NCI-H1436 (cell line): ENCODE measurements at regions not wholly inside any gene's neighbourhood (a gene's known extent, or its start where the extent isn't known, plus 50 kb on each side); places are given as distances from the start of the nearest gene placed in this dataset.

Experiments used
- DNase-seq: peaks from one replicate; lab custom pipeline; 2025; lab: John Stamatoyannopoulos, UW

DNA sequence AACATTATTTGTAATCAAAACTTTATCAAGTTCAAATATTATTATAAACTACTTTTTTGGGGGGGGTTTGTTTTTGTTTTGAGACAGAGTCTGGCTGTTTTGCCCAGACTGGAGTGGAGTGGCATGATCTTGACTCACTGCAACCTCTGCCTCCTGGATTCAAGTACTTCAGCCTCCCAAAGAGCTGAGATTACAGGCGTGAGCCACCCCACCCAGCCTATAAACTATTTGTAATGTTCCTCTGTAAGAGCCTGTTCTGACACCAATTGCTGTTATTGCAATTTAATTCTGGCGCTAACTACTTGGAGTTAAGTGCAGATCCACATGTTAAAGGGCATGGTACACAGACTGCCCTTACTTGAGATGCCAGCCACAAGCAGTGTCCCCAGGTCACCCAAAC is 478.1 kb upstream of the NRP1 start:
- DNase-seq: no peak

GRCh38 chr10:33810986-33811385 is 476.5 kb upstream of the NRP1 start:
- no peak for DNase-seq

- DNase-seq: no peak
These were observed 475.3 kb upstream of the NRP1 start for GRCh38 chr10:33809732-33810131.

DNA sequence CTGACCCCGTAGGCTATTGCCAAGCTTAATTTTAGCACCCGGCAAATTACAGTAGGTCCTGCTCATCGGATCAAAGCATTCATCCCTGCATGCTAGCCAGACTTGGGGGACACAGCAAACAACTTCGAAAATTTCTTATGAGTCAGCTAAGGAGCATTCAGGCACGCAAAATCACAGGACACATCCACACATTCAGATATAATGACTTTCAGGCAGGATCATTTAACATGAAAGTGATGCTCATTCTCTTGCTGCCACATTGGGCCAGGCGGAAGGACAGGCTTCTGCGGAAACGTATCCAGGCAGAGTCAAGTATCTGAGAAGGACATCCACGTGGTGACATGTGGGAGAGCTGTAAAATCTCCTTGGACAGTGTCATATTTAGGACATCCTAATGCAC is 474.0 kb upstream of the NRP1 start:
- no peak for DNase-seq

DNA sequence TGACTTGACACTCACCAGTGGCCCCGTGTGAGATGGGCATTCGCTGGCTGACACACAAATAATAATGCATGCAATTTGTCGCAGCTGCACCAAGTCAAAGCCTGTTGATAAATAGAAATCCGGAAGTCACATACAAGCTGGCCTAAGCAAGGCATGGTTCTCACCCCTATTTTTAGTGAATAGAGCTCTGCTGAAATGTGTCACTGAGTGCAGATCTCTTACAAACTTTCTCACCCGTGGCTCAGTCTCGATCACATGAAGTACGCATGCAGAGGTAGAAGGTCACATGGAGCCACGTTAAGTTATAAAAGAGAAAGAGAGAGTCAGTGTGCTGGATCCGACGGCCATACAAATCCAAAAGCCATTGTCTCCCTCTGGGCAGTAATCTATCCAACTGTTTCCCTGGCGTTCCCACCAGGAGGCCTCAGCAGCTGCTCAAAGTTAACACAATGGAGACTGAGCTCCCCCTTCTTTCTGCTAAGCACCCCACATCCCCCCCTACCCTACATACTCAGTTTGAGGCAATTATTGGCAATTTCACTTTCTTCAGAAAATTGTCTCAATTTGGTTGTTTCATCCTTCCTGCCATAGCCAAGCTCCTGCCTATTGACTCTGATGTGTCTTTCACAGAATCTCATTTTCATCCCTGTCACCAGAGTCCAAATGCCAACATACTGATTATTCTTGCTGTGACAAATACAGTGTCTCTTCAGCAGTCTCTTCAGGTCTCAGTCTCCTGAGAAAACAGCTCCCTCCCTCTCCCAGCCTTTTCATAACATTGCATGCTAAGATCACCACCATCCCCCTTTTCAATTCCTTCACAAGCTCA is 473.3 kb upstream of the NRP1 start:
- no peak for DNase-seq

DNA sequence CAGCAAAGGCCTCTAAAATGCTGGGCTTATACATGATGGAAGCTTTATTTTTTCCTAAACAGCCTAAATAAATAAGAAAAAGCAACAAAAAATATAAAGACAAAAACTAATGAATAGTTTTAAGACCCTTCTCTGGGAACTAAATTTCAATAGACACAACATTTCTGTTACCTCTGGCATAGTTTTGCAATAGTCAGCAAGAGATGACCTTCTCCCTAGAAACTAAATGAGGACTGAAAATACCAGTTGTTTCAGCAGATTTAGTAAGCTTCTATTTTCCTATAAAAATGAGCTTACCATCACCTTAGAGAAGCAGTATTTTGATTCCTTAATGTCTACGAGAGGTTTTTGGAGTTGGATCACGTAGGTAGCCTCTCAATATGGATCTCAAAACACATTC is 471.4 kb upstream of the NRP1 start:
- DNase-seq: no peak

DNA sequence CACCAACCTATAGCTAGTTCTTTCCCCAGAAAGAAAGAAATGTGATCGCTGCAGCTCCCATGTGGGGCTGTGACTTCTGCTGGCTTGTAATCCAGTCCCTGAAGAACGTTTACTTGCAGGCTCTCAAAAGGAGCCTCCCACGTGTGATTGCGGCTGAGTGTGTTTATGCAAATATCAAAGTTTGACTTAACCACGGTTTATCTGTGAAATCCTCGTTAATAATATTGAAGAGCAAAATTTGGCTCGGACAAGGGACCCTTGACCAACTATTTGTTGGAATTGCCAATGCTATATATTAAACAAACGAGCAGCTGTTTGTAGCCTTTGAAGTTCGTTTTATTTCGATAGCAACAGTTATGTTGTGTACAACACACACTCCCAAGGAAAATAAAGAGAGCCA is 470.1 kb upstream of the NRP1 start:
- no peak for DNase-seq

DNA sequence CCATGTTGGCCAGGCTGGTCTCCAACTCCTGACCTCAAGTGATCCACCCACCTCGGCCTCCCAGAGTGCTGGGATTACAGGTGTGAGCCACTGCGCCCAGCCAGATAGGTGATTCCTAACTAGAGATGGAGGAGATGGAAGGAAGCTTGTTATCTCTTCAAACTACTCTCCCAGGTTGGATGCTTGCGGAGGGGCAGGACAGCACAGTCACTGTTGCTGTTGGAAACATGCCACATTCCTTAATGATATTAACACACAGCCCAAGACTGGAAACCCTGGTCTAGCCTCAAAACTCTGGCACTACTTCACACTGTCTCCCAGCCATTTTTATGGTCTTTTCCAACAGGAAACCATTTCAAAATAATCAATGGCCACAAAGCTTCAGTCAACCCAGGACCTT is 468.8 kb upstream of the NRP1 start:
- no peak for DNase-seq

GRCh38 chr10:33802566-33802965 is 468.1 kb upstream of the NRP1 start:
- no peak for DNase-seq

DNA sequence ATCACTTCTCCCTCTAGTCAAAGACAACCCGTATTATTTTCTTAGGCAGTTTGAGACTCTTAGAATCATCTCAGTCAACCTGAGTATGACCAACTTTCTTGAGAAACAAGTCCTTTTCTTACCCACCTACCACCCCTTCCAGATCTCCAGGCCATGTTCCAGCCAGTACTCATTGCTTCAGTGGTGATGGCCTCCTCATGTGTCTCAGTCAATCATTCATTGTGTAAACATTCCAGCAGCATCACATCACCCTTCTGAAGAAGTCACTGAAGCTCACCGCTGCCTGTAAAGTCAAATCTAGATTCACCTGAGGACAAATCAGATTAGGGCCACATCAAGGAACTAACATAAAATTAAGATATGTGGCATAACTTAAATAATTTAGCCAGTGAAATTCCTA is 467.2 kb upstream of the NRP1 start:
- DNase-seq: no peak

DNA sequence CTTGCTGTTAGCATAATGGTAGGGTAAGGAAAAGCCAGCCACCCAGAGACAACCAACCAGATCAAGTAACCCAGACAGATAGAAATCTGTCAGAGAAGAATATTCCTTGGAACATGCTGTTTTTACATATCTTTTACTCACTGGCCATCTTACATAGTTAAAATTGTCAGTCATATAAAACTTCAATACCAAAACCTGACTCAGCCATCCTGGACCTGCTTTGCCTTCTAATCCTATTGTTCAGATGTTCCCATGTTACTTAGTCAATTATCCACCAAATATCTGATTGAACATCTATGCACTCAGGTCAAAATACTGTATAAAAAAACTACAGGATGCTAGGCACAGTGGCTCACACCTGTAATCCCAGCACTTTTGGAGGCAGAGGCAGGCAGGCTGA is 466.5 kb upstream of the NRP1 start:
- no peak for DNase-seq

- DNase-seq: no peak
These were observed 466.1 kb upstream of the NRP1 start for GRCh38 chr10:33800545-33800944.

DNA sequence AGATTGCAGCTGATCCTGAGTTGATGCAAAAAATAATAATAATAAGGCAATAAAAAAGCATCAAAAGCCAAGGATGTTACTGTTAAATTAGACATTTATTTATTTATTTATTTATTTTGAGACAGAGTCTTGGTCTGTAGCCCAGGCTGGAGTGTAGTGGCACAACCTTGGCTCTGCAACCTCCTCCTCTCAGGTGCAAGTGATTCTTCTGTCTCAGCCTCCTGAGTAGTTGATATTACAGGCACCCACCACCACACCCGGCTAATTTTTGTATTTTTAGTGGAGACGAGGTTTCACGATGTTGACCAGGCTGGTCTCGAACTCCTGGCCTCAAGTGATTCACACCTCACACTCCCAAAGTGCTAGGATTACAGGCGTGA is 465.5 kb upstream of the NRP1 start:
- no peak for DNase-seq

DNA sequence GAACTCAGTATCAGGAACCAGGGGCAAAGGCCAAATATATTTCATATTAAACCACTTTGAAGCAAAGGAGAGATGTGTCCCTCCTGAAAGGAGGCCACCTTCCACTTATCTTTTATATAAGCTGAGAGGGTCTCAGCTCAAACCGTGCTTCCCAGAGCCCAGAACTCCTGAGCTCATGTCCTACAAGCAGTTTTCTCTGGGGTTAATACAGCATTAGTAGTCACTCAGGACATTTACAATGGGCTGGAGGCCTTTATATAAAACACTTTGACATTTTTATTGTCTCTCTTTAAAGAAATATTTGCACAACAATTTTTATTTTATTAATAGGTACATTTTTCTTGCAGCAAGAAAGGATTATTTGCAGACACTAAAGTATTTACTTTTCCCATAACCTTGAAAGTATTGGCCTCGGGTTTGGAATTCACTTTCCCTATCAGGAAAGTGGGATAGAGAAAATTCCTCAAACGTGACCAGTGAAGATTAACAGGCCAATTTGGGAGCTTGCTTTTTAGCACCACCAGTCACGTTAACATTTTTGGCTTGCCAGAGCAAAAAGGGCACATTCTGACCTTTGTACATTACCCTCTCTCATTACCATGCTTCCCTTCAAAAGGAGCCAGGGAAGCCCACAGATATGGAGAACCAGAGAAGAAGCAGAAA is 464.9 kb upstream of the NRP1 start:
- no peak for DNase-seq

- no peak for DNase-seq
These were observed 464.3 kb upstream of the NRP1 start for GRCh38 chr10:33798754-33799153.

DNA sequence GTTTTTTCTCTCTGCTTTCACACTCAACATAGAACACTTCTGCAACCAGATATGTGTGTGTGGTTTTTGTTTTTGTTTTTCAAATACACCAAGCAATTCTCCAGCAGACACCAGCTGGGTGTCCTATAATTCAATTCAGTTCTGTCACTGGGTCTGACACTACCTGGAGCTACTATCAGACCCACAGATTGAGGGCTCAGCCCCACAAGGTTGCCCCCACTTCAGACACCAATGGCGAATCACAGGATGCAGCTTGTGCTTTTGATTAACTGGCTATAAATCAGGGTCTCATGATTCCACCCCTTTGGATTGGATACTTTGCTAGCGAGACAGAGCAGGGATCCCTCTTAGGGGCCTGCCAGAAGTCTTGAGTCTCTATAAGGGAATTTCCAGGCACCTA is 462.2 kb upstream of the NRP1 start:
- DNase-seq: no peak

DNA sequence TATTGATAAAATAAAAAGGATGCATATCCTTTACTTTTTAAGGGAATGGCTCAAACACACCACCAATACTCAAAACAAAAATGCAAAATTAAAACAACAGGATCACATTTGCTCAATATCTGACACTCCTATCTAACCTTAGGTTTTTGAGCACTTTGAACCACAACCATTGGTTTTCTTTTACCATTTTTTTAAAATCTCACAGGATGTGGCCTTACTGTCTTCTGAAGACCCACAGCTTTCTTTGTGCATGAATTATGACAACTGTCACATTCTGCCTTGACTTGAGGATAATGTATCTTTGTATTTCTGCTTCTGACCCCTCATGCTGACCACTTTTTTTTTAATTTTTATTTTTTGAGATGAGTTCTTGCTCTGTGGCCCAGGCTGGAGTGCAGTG is 461.1 kb upstream of the NRP1 start:
- DNase-seq: no peak

GRCh38 chr10:33794460-33794859 is 460.0 kb upstream of the NRP1 start:
- no peak for DNase-seq

DNA sequence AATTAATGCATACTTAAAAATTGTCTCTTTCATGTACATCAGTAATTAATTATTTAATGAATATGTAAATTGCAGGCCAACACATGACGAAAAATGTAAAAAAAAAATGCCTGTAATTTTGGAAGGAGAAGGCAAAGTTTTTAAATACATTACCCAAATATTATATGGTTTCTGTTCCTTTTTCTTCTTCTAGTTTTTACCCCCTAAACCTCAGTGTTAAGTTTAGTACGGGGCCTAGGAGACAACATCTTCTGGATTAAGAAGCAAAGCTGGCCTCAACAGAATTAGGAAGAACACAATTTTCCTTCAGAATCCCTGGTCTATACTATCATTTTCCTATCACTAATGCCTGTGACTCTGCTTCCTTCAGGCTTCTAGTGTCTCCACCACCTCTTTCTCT is 459.3 kb upstream of the NRP1 start:
- no peak for DNase-seq

DNA sequence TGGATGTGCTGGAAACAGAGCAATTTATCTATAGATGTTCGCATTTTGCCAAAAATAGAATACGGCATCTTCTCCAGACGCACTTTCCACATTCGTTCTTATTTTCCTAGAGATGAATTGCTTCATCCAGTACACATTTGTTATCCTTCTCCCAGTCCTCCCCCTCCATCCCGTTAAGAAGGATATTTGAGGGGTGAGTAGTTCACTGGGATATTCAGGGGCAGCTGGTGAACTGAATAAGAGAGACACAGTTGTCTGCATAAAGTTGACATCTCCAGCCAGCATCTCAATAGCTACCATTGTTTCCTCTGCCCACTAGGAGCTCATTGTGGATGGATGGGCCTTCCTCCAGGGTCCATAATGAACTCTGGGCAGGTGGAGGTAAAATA is 456.8 kb upstream of the NRP1 start:
- DNase-seq: no peak

GRCh38 chr10:33790521-33791271 is 456.2 kb upstream of the NRP1 start:
- DNase-seq: no peak

DNA sequence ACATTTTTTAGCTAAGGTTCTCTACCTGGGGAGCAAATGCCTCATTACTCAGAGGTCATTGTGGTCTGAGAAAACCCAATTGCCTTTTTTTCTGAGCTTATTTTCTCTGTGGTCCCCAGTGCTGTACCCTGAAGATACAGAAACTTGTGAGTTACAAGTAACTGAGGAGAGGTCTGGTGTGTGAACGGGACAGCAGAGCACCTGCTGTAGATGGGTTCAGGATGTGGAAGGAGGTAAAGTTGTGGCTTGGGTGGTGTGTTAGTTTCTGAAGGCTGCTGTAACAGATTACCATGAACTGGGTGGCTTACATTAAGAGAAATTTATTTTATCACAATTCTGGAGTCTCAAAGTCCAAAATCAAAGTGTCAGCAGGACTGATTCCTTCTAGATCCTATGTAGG is 449.1 kb upstream of the NRP1 start:
- DNase-seq: no peak

GRCh38 chr10:33783078-33783477 is 448.6 kb upstream of the NRP1 start:
- no peak for DNase-seq
